22Rv1 (cell line): ENCODE measurements at regions not wholly inside any gene's neighbourhood (a gene's known extent, or its start where the extent isn't known, plus 50 kb on each side); places are given as distances from the start of the nearest gene placed in this dataset.

Experiments
- H3K27ac ChIP-seq: fragments of 450-650 bp; 2 replicates; pipeline ENCODE4 v1.5.1; 2017
- ZFX ChIP-seq: fragments of 450-650 bp; IDR thresholded peaks from 2 replicates; pipeline ENCODE4 v1.6.1; 2017; ENCODE audit warnings: antibody characterized with exemption, borderline replicate concordance
- TF ChIP-seq, protein P1 (sequence below): fragments of 450-650 bp; IDR thresholded peaks from 2 replicates; pipeline ENCODE4 v1.5.1; 2017; ENCODE audit warnings: mild to moderate bottlenecking

DNA sequence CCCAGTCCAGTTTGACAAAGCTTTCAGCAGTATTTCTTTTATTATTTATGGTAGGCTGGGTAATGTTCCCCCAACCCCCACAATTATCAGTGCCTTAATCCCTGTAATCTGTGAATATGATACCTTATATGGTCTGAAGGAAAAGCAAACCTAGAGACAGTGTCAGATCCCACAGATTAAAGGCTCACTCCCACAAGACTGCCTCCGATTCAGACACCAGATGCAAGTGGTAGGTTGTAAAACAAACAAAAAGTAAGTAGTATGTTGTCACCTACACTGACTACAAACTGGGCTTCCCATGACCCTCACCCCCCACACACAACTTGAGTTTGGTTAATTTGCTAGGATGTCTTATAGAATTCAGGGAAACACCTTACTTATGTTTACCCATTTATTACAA is 201.2 kb downstream of the NSG2 start:
- no peak overlapping the region for H3K27ac ChIP-seq
- TF ChIP-seq ZFX = no peak

DNA sequence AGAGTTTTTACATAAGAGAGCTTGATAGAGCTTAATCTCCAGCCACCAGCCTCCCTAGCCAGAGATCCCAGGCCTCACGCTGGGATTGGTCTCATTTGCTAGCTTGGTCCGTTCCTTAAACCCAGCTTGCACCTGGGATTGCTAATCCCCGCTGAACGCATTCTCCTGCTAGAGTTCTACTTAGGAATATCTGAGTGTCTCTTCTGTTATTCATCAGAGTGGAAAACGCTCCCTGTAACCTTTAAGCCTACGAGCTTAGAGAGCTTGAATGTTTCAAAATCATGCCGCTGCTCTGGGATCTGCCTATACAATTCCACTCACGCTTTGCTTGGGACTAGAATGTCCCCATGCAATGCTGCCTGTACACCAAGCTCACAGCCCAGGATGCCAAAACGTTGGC is 201.8 kb downstream of the NSG2 start:
- no peak overlapping the region for H3K27ac ChIP-seq
- no peak for TF ChIP-seq ZFX
- TF ChIP-seq, protein P1, sequence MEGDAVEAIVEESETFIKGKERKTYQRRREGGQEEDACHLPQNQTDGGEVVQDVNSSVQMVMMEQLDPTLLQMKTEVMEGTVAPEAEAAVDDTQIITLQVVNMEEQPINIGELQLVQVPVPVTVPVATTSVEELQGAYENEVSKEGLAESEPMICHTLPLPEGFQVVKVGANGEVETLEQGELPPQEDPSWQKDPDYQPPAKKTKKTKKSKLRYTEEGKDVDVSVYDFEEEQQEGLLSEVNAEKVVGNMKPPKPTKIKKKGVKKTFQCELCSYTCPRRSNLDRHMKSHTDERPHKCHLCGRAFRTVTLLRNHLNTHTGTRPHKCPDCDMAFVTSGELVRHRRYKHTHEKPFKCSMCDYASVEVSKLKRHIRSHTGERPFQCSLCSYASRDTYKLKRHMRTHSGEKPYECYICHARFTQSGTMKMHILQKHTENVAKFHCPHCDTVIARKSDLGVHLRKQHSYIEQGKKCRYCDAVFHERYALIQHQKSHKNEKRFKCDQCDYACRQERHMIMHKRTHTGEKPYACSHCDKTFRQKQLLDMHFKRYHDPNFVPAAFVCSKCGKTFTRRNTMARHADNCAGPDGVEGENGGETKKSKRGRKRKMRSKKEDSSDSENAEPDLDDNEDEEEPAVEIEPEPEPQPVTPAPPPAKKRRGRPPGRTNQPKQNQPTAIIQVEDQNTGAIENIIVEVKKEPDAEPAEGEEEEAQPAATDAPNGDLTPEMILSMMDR = no peak

DNA sequence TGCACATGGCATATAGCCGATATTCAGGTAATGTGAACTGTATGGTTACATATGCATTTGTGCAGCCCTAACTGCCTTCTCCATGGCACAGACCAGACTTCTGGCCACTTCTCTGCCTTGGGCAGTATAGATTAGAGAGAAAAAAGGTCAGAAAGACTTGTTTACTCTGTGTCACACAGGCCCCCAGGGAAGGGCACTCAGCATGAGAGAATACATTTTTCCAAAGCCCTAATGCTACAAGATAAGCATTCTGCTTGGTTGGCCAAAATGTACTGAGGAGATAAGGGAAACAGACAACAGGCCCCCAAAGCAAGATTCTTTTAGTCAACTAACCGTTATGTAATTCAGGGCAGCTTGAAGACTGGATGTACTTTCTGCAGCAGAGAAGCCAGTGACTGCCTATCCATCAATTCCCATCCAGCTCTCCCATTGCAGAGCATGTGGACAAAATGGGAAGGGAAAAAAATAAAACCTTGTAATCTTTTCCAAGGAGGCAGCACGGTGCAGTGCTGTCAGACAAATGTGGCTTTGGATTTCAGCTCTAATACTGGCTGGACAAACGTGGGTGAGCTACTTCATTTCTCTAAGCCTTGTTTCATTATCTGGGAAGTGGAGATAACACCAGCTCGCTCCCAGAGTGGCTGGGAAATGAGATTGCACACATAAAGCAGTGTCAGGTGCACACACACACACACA is 205.9 kb downstream of the NSG2 start:
- no peak overlapping the region for H3K27ac ChIP-seq
- TF ChIP-seq ZFX = no peak
- TF ChIP-seq, protein P1 = no peak

DNA sequence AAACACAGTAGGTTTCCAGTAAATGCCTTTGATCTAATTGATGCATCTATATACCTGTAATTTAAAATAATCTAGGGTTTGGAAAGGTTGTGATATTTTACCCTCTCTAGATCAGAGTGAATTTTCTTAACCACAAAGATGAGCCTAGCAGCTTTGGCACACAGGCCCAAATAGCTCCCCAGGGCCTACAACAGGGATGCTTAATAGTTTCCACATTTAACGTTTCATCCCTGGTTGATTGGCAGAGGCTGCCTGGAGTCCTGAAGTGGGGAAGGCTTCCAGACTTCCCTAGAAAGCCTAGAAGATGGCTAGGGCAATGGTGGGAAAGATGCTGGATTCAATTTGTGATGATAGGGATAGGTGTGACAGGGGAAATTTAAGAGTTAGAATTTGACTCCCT is 206.6 kb downstream of the NSG2 start:
- H3K27ac ChIP-seq = no peak overlapping the region
- no peak for TF ChIP-seq ZFX
- TF ChIP-seq, protein P1 = no peak

DNA sequence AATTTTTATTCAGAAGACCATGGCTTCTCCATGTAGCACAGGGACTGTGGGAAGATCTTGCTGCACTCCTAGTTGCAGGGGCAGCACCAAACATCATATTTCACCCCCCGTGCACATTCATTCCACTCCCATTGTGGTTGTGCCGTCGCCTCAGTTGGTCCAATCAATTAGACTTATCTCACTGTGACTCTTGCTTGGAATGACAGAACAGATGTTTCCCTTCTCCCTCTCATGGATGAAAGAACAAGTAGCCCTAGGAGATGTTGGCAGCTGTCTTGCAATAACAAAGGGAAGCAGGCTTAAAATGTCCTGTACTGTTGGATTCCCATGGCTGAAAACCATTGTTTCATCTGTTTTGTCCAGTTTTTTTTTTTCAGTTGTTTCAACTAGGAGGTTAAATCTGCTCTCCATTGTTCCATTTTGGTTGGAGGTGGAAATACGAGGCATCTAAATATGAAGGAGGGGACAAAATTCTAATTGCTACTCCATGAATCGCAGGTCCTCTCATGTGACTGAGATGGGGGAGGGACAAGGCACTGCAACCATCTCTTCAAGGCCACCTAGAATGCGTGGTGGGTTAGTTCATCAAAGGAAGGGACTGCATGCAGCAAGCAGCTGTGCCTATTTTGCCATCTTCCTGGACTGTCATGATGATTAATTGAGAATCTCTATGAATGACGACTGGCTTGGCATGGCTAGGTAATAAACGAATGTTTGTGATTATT is 214.4 kb downstream of the NSG2 start:
- H3K27ac ChIP-seq = no peak overlapping the region
- no peak for TF ChIP-seq ZFX
- TF ChIP-seq, protein P1 = no peak

DNA sequence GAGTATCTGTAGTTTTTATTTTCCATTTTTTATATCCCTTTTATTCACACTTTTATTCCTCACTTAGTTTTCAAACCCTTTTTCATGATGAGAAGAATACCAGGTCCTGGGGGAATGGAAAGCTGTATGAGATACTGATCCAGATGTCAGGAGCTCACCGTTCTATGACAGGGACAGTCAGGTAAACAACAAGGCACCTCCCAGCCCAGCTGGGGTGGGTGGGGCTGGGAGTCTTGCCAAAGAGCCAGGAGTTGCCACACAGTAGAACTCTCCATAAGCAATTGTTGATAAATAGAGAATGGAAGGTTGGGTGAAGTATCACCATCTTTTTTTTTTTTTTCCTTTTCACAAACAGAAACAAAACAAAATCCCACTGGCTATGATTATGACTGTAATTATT is 225.8 kb downstream of the NSG2 start:
- TF ChIP-seq, protein P1 = no peak
- TF ChIP-seq ZFX = no peak
- no peak overlapping the region for H3K27ac ChIP-seq

DNA sequence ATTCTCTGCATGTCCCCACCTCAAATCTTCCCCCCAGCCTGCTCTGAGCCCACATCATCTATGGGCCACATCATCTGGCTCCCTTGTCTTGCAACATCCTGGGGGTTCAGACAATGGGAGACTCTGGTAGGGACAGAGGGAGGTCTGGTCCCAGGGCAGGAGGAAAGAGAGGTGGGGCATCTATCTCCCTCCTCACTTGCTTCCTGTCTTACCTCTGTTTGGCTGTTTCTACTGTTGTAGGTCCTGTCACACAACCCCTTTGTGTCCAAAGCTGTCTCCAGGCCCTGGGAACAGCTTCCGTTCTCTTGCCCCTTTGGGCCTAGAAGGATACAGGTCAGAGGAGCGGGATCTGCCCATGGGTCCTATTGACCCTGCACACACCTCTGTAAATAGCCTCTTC is 227.2 kb downstream of the NSG2 start:
- TF ChIP-seq, protein P1 = no peak
- no peak for TF ChIP-seq ZFX
- H3K27ac ChIP-seq = no peak overlapping the region
